22Rv1 (cell line): ENCODE measurements at regions not wholly inside any gene's neighbourhood (a gene's known extent, or its start where the extent isn't known, plus 50 kb on each side); places are given as distances from the start of the nearest gene placed in this dataset.

Source experiments
- CTCF ChIP-seq: fragments of 450-650 bp; IDR thresholded peaks from 2 replicates; pipeline ENCODE4 v1.5.1; 2017; ENCODE audit warnings: mild to moderate bottlenecking
- ZFX ChIP-seq: fragments of 450-650 bp; IDR thresholded peaks from 2 replicates; pipeline ENCODE4 v1.6.1; 2017; ENCODE audit warnings: antibody characterized with exemption, borderline replicate concordance

GRCh38 chr6:1094306-1094705 is 217.6 kb upstream of the FOXQ1 start:
- no peak for TF ChIP-seq CTCF
- TF ChIP-seq ZFX: no peak
